ENCODE measurements at regions not wholly inside any gene's neighbourhood (a gene's known extent, or its start where the extent isn't known, plus 50 kb on each side); places are given as distances from the start of the nearest gene placed in this dataset.

GRCh38 chr11:15910761-15911160 is 445.6 kb downstream of the SOX6 start:
- DNase-seq (no peak), FAIRE-seq (no peak), ATAC-seq (no peak)
- 96 to 99% methylated on average over 7 of the region's 7 CpGs for WGBS, 2 donors
- Histone ChIP-seq H3K9me3 (no peaks in the 10 kb centered on the region), H3K4me3 (no peak overlapping the region), H3K36me3 (no peaks in the 10 kb centered on the region), H3K27ac (no peak overlapping the region), H3K27me3 (no peaks in the 10 kb centered on the region), H3K4me1 (no peaks in the 10 kb centered on the region)
- TF ChIP-seq CTCF (IDR thresholded peaks at IDR 0.05), result no peak
- intact Hi-C loops (cut with DNase I), result no loop called here

GRCh38 chr11:15911377-15912044 is 444.8 kb downstream of the SOX6 start:
- ATAC-seq (peak in 1 of 4 donors; percentile 22), DNase-seq (no peak), FAIRE-seq (no peak)
- Histone ChIP-seq H3K36me3 (no peaks in the 10 kb centered on the region), H3K9me3 (no peaks in the 10 kb centered on the region), H3K4me3 (no peak overlapping the region), H3K27ac (no peak overlapping the region), H3K4me1 (no peaks in the 10 kb centered on the region), H3K27me3 (no peaks in the 10 kb centered on the region)
- WGBS, 2 donors, result 63 to 66% methylated on average over 6 of the region's 6 CpGs
- no peak for TF ChIP-seq CTCF (IDR thresholded peaks at IDR 0.05)
- intact Hi-C loops (cut with DNase I), result no loop called here

GRCh38 chr11:15912291-15912690 is 444.1 kb downstream of the SOX6 start:
- FAIRE-seq, result no peak

GRCh38 chr11:15912825-15913224 is 443.5 kb downstream of the SOX6 start:
- H3K9me3 ChIP-seq, result no peaks in the 10 kb centered on the region
- no peak overlapping the region for H3K4me3 ChIP-seq
- DNase-seq, result no peak
- intact Hi-C loops (cut with DNase I), result no loop called here
- FAIRE-seq, result no peak
- H3K36me3 ChIP-seq, result no peaks in the 10 kb centered on the region
- TF ChIP-seq CTCF (IDR thresholded peaks at IDR 0.05), result no peak
- ATAC-seq, result no peak
- no peaks in the 10 kb centered on the region for H3K27me3 ChIP-seq
- WGBS, 2 donors, result 91 to 95% methylated on average over 7 of the region's 7 CpGs
- no peak overlapping the region for H3K27ac ChIP-seq
- no peaks in the 10 kb centered on the region for H3K4me1 ChIP-seq

More at GRCh38 chr11:15912291-15912690, 444.1 kb downstream of the SOX6 start:
- DNase-seq, result no peak
- no peak for ATAC-seq
- TF ChIP-seq CTCF (IDR thresholded peaks at IDR 0.05), result no peak
- Histone ChIP-seq H3K9me3 (no peaks in the 10 kb centered on the region), H3K4me1 (no peaks in the 10 kb centered on the region), H3K4me3 (no peak overlapping the region), H3K27ac (no peak overlapping the region), H3K27me3 (no peaks in the 10 kb centered on the region), H3K36me3 (no peaks in the 10 kb centered on the region)
- intact Hi-C loops (cut with DNase I), result no loop called here
- 91 to 94% methylated on average over 2 of the region's 2 CpGs for WGBS, 2 donors

- intact Hi-C loops (cut with DNase I), result no loop called here
- no peak overlapping the region for H3K4me3 ChIP-seq
- H3K36me3 ChIP-seq, result no peaks in the 10 kb centered on the region
- DNase-seq, result no peak
- ATAC-seq, result no peak
- no peaks in the 10 kb centered on the region for H3K27me3 ChIP-seq
- no peak for FAIRE-seq
- no peak overlapping the region for H3K27ac ChIP-seq
- WGBS, 2 donors, result 94 to 100% methylated on average over 2 of the region's 2 CpGs
- no peaks in the 10 kb centered on the region for H3K4me1 ChIP-seq
- TF ChIP-seq CTCF (IDR thresholded peaks at IDR 0.05), result no peak
- H3K9me3 ChIP-seq, result no peaks in the 10 kb centered on the region
Observed at GRCh38 chr11:15913261-15913660, 443.1 kb downstream of the SOX6 start.
